GM21526 (cell line): ENCODE measurements at regions not wholly inside any gene's neighbourhood (a gene's known extent, or its start where the extent isn't known, plus 50 kb on each side); places are given as distances from the start of the nearest gene placed in this dataset.
"Not testable (repeated sequence)": the region's sequence is repeated elsewhere in the genome, so short reads cannot be mapped to it uniquely, and the experiment has no call there.

Experiments used
- ATAC-seq: cut with Tn5 transposase; IDR thresholded peaks from one replicate; pipeline ENCODE4 v1.9.1; 2021; ENCODE audit warnings: moderate library complexity; ENCODE audit not compliant: unreplicated experiment, low FRiP score

DNA sequence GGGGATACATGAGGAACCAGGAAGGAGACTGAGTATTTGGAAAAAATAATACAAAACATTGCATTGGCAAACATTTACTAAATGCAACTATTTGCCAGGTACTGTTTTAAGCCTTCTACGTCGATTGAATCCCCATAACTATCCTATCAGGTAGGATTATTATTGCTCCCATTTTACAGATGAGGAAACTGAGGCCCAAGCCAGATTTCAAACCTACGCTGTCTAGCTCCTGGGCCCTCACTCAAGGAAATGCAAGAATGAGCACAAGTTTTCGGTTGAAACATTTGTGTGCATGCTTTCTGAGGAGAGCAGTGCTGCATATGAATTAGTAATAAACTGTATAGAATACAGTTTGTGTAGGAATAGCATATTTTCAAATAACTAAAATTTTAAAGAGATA, 206.7 kb downstream of the CEP135 start:
- no peak for ATAC-seq

DNA sequence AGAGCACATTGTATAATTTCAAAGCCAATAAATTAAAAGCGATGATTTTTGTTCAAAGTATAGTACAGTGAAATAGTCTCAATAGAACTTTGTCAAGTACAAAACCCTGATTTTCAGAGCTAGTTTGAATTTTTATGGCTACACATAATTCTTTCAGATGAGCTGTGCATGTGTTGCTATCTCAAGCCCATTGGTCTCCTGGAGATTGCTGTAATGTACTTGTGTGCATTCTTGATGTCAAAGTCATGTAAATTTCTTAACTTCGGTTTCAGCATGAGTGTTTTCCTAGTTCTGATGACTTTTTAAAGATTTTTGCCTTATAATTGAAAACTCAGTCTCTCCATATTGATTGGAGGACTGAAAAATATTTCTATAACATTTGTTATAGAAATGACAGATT, 200.8 kb downstream of the CEP135 start:
- ATAC-seq, result no peak

DNA sequence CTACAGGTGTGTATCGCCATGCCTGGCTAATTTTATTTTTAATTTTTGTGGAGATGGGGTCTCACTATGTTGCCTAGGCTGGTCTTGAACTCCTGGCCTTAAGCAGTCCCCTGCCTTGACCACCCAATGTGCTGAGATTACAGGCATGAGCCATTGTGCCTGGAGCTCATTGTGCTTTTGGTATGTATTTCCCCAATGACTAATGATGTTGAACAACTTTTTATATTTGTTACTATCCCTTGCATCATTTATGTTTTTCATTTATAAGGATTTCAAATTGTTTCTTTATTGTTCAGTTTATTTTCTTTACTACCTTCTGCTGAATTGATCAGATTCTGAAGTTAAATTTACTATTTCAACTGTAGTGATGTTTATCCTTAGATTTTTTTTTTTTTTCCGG, 199.7 kb downstream of the CEP135 start:
- no peak for ATAC-seq

DNA sequence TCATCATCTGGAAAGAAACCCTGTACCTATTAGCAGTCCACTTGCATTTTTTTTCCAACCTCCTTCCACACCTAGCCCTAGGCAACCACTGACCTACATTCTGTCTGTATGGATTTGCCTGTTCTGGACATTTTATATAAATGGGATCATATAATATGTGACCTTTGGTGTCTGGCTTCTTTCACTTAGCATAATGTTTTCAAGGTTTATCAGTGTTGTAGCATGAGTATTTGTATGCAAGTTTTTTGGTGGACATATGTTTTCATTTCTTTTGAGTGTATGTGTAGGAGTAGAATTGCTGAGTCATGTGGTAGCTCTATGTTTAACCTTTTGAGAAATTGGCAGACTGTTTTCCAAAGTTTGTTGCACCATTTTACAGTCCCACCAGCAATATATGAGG, 198.6 kb downstream of the CEP135 start:
- ATAC-seq, result no peak

DNA sequence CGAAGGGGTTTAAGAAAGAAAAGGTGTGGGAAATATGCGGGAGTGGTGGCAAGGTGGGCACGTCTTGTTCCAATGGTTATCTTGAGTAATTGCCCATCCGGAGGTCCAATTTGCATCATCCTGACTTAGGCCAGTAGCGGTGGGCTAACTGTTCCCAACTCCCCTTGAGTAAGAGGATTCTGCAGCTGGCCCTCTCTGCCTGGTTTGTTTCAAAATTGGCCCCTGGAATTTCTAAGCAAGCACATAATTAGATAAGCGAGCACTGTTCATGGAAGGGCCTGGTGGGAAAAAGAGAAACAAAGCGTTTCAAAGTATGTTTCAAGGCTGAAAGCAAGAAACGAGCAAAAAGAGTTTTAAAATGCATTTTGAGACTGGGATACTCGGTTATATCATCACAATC, 198.2 kb downstream of the CEP135 start:
- ATAC-seq, result no peak

DNA sequence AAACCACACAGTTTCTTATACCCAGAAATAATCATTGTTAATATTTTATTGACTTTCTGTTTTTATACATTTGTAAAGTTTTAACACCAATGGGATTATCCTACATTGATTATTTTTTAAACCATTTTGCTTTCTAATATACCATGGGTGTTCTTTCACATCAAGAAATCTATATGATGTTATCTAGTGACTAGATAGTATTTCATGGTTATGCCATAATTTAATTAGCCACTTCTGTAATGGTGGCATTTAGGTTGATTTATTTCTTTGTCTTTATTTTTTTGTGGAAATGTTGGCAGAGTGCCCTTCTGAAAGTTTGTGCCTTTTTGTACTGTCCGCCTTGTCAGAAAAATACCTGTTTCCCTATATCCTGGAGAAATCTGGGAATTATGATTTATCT, 193.3 kb downstream of the CEP135 start:
- no peak for ATAC-seq

DNA sequence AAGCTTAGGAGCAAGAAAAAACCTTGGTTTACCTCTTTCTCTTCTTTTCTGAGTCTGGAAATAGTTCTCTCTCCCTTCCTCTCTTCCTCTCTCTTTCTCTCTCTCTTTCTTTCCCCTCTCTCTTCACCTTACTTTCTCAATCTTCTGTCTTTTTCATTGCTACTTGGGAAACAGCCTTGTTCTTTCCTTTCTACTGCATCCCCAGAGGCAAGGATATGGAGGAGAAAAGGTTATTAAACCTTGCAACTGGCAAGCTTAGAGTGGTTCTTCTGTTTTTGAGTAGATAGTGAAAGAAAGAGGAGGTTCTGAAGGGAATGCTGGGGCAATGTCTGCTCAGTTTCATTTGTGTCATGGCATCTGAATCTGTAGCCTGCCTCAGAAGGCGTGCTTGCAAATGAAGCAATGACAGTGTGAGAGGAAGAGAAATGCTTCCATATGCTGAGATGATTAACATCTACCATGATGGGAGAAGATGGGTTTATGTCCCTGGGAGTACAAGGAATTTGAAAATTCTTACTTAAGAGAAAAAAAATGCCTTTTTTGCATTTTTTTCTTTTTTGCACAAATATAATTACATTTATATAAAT, 190.6 kb downstream of the CEP135 start:
- no peak for ATAC-seq

DNA sequence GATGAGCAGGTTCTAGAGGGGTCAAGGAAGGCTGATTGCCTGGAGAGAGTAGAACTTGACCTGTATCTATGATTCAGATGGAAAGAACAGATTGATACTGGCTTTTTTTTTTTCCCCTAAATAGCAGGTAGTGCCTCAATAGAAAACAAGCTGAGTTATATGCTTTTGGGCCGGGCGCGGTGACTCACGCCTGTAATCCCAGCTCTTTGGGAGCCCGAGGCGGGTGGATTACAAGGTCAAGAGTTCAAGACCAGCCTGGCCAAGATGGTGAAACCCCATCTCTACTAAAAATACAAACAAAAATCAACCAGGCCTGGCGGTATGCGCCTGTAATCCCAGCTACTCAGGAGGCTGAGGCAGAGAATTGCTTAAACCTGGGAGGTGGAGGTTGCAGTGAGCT, 186.1 kb downstream of the CEP135 start:
- ATAC-seq, result not testable (repeated sequence)

DNA sequence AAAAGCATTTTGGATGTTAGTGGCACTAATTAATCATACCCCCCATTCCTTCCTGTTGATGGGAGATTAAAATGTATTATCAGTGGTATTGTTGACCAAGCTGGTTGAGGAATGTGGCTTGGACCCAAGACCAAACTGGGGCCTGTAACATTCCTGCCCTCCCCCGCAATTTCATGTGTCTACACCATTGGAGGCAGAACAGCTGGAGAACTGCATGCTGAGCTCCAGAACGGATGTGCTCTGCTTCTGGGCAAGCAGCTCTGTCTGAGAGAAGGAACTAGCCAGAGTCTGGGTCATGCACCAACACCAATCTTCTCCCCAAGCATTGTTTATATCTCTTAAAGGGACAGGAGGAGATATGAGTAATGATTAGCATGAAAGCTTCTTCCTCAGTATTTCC, 185.5 kb downstream of the CEP135 start:
- no peak for ATAC-seq

DNA sequence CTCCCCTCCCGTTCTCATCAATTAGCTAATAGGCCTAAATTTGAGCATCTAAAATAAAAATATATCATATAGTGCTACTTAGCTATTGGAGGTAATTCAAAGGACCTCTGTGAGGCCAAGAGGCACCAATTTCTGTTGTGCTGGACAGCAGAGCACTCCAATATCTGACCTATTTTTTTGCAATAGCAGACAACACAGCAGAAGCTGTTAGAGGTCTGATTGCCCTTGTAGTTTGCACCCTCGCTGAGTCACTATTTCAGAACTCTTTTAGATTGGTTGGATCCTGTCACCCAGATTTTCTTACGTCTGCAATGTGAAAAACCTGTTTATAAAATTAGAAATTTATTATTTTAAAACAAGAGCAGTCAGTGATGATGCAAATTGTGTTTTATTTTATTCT, 184.1 kb downstream of the CEP135 start:
- ATAC-seq, result no peak

DNA sequence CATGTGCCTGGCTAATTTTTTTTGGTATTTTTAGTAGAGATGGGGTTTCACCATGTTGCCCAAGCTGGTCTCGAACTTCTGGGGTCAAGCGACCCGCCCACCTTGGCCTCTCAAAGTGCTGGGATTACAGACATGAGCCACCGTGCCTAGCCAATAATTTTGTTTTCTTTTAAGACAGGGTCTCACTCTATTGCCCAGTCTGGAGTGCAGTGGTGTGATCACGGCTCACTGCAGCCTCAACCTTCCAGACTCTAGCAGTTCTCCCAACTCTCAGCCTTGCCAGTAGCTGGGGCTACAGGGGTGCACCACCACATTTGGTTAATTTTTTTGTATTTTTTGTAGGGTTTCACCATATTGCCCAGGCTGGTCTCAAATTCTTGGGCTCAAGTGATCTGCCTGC, 183.4 kb downstream of the CEP135 start:
- not testable (repeated sequence) for ATAC-seq

DNA sequence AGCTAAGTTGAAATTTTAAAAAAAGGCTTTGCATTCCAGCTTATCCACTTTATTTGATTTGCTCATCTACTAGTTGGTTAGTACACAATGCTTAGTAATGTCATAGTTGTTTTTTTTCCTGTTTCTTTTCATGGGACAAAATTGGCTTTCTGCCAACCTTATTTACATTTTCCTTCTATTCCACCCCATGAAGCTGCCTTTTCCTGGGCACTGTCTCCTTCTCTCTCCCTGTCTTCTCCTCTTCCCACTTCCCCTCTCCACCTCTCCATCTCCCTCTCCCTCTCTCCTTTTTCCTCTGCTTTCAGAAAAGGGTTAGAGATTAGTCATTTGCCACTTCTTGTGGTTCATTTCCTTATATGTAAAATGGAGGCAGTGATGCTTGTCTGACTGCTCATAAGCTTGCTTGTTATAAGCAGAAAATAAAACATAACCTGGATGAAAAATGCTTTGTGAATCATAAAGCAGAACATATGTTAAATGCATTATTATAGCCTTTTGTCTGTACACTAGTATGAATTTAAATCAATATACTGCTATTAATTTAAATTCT, 181.9 kb downstream of the CEP135 start:
- no peak for ATAC-seq

DNA sequence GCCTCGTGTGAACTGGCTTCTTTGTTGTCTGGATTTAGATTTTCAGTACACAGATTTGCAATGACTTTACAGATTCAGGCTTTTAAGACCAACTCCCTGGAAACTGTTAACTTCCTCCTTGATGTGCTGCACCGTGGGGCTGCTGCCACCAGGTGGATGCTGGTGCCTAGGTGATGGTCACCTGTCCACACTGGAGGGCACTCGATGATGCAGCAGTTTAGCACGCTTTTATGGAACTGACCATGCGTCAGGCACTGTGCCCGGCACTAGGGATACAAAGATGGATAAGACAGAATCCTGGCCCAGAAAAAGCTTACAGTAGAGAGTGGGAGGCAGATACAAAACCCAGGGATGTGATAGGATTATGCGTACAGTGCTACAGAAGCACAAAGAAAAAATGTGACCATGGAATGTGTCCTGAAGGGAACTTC, 180.7 kb downstream of the CEP135 start:
- peak; percentile 66 for ATAC-seq

DNA sequence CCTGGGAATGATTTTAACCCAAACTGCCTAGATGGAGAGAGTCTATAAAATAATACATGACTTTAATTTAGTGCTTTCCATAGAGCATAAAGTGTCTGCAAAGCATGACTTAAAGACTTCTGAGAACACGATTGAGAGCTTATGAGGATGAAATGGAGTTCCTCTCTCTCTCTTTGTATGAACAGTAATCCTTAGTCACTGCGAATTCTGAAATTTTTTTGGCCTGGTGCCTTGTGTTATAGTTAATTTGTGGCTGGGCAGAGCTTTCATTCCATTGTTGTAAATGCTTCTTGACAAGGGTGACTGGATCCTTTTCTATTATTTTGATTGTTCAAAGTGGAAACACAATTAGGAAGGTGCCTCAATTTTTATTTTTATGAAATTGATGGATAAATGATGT, 179.5 kb downstream of the CEP135 start:
- no peak for ATAC-seq

DNA sequence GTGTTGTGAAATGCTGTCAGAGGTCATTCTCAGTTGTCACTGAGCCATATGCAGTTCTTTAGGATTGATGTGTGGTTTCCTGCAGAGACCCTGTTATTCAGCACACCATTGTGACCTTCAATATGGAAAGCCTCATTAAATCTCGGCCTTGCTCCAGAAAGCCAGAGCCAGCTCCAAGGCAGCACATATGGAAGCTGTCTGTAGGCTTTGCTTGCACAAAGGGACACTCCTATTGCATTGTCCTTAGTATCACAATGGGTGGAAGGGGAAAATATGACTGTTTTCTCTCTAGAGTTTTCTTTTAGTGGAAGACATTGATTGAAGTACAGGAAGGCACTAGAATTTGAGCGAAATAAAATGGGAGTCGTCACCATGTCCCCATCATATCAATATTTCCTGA, 179.0 kb downstream of the CEP135 start:
- ATAC-seq, result no peak

DNA sequence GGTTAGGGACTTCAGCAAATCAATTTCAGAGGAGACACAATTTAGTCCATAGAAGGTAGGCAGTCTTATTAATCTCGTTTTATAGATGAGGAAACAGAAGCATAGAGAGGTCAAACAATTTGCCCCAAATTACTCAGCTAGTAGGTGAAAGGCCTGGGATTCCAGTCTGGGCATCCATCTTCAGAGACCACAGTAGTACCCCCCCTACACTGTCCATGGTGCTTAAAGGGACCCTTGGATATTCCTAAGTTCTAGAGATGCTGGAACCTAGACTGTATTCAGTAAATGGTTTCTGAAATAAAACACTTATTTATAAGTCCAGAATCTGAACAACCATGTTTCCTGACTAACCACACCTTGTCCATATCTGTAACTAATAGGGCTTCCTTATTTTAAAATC, 174.8 kb downstream of the CEP135 start:
- ATAC-seq, result no peak

DNA sequence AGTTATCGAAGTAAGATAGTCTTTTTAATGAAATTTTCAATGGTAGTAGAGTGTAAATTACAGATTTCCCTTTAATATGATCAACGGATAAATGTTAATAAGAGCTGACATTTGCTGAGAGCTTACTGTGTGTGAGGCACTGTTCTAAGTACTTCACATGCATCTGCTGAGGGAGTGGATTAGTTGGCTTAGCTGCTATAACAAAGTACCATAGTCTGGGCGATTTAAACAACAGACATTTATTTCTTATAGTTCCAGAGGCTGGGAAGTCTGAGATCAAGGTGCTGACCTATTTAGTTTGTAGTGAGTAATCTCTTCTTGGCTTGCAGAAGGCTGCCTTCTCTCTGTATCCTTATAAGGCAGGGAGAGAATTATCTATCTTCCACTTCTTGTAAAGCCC, 174.3 kb downstream of the CEP135 start:
- no peak for ATAC-seq

DNA sequence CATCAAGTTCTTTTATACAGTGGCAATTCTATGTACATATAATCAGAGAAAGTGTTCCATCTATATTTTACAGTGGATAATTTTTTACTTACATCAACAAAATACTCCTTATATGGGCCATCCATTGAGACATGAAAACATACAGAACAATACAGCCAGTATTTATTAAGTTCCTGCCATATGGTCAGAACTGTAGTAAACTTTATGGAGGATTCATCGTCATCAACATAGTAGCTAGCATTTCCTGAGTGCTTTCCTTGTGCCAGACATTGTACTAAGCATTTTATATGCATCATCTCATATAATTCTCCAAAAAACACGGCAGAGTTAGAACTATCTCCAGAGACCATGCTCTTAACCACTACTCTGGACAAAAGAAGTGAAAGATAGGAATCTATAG, 170.1 kb downstream of the CEP135 start:
- no peak for ATAC-seq

DNA sequence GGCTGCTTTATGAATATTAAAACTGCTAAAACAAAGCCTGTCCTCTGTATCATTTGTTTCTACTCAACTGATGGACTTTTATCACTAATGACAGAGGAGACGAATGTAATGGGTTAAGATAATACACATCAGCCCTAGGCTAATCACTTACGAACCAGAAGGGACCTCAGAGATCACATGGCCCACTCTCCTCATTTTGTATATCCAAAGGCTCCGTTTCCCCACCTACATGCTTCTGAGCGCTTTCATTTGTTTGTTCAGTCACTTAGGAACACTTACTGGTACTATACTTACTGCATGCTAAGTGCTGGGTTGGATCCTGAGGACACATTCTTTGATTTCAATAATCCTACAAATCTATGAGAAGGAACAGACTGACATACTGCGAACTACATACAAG, 169.3 kb downstream of the CEP135 start:
- no peak for ATAC-seq

DNA sequence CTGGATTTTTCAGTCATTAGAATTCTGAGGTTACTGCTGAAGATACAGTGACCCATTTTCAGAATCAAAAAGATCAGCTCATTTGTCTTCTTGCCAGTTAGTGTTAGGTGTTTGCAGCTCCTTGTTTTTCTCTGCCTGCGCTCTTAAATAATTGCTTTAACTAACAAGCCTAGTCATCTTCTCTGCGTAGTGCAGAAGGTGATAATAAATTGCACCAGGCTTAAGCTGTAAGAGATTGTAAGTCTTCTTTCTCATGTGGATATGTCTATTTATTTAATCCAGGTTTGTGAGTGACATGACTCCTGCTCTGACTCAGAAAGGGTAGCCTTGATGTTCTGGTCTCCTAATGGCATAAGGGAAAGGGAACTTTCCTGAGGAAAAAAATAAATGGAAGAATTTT, 167.2 kb downstream of the CEP135 start:
- no peak for ATAC-seq

DNA sequence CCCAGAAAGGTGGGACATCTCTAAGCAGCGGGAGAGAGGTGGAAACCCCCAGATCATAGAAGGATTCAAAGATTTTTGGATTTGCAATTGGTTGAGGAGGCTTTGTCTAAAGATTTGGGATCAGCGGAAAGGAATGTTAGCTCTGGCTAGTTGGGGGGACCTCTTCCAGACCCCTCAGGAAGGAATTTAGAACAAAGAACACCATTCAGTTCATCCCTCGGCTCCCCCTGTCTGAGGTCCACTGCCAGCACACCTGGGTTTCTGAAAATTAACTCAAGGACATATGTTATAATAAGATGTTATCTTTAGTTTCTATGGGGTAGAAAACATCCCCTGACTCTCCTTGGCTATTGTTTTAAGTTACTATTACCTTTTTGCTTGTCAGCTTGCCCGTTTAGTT, 163.6 kb downstream of the CEP135 start:
- ATAC-seq, result no peak

DNA sequence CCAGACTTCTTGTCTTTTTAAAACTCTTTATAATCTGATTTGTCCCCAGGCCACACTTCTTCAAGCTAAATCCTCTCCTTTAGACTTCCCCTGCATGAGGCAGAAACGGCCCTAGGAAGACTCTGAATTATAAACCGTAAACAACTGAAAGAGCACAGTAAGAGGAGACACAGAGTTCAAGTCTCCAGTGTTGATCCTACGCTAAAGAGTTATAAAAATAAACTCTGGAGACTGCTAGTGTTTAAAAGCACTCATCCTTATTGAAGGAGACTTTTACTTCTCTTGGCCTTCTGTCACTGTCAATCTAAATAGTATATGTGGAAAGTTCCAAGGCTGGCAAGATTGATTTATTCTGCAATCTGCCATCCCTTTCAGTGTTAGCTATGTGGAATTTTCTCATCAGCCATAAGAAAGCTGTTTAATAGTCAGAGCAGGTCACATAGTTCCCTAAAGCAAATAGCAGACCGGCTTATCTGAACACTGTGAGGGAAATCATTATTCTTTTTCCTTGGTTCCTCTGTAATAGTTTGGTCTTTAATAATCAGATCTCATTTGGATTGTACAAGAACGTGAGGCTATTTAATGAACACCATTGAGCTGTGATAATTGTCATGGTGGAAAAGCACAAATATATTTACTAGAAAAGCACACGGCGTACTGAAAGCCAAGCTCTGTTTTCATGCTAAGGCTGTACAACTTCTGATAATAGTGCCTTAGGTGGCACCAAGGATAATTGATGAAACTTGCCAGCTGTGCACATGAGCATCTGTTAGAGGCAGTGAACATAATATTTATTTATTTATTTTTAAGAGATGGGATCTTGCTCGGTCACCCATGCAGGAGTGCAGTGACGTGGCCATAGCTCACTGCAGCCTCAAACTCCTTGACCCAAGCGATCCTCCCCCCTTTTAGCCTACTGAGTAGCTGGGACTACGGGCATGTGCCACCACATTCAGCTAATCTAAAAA, 157.7 kb downstream of the CEP135 start:
- ATAC-seq, result no peak
